Sigmoid colon (tissue), 6 donors: ENCODE measurements at regions not wholly inside any gene's neighbourhood (a gene's known extent, or its start where the extent isn't known, plus 50 kb on each side); places are given as distances from the start of the nearest gene placed in this dataset.

Source experiments
- DNase-seq: peaks from one replicate; pipeline ENCODE4 v3.0.0-alpha.2; 2019
- H3K27ac ChIP-seq, 4 donors: fragments of 200-600 bp; sonication (generic); one replicate each; pipeline ENCODE4 v1.5.1; 2016 to 2019; ENCODE audit warnings: mild to moderate bottlenecking in 1 of 4
- H3K27me3 ChIP-seq, 3 donors: fragments of 200-600 bp; sonication (generic); one replicate each; pipeline ENCODE4 v1.5.1; 2019; ENCODE audit warnings: mild to moderate bottlenecking in 1 of 3
- H3K36me3 ChIP-seq, 4 donors: fragments of 200-600 bp; sonication (generic); one replicate each; pipeline ENCODE4 v1.5.1; 2016 to 2019
- H3K4me1 ChIP-seq, 4 donors: fragments of 200-600 bp; sonication (generic); one replicate each; pipeline ENCODE4 v1.5.1; 2017 to 2019
- H3K4me3 ChIP-seq, 4 donors: fragments of 200-600 bp; sonication (generic); one replicate each; pipeline ENCODE4 v1.5.1; 2017 to 2019; ENCODE audit warnings: mild to moderate bottlenecking in 2 of 4, moderate library complexity in 1 of 4
- H3K9me3 ChIP-seq, 4 donors: fragments of 200-600 bp in 3 of 4; sonication (generic) in 3 of 4; one replicate each; pipeline versions ENCODE4 v1.5.1 to v1.6.1; 2013 to 2019
- EP300 ChIP-seq, 4 donors: sonication (generic); formaldehyde crosslinking; IDR thresholded peaks; one replicate each; pipeline ENCODE4 v1.6.1; 2017; ENCODE audit warnings: antibody characterized with exemption in 4 of 4
- POLR2A ChIP-seq, 2 donors: fragments of 450-650 bp; IDR thresholded peaks; one replicate each; pipeline ENCODE4 v1.6.1; 2016; ENCODE audit warnings: antibody characterized with exemption in 2 of 2, mild to moderate bottlenecking in 2 of 2, moderate library complexity in 2 of 2
- POLR2AphosphoS5 ChIP-seq, 4 donors: sonication (generic); formaldehyde crosslinking; IDR thresholded peaks; one replicate each; pipeline ENCODE4 v1.6.1; 2017; ENCODE audit warnings: antibody characterized with exemption in 4 of 4
- WGBS, 2 donors: extraction: QIAGEN DNeasy Blood & Tissue Kit; methylation state at CpG; one replicate each; pipeline ENCODE4 v1.1.7; 2013; 5-methylcytosine and 5-hydroxymethylcytosine counted together
- intact Hi-C: fragments of 100-400 bp; cut with DNase I; formaldehyde crosslinking; loops from one replicate; pipeline ENCODE4 v1.15.1; 2023
- TF ChIP-seq, protein P1 (sequence below), 4 experiments: fragments of 450-650 bp in 3 of 4; fragments of 200-600 bp in 1 of 4; IDR thresholded peaks; one replicate each; pipeline ENCODE4 v1.5.1; 2016 to 2019; ENCODE audit warnings: antibody characterized with exemption in 4 of 4, mild to moderate bottlenecking in 3 of 4, moderate library complexity in 2 of 4
- donor health status: healthy with polysubstance abuse.
- donor health status: healthy.

DNA sequence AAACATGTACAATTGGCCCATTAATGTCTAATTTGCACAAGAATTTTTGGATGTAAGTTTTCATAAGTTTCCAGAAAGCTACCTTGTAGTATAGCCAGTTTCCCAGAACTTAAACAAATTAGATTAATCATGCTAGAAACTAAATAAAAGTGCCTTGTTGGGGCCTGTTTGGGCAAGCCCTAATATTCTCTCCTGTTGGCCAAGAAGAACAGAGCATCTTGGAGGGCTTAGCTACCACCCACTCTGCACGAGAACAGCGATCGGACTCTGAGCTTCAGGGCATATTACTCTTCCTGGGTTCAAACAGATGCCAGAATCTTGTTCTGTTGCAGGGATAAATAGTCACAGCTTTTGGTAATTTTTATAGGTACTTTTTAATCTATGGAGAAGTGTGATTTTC is 88.2 kb downstream of the GAS1 start:
- H3K4me3 ChIP-seq = no peak overlapping the region
- no peaks in the 10 kb centered on the region for H3K36me3 ChIP-seq
- H3K9me3 ChIP-seq = no peaks in the 10 kb centered on the region
- H3K4me1 ChIP-seq = no peaks in the 10 kb centered on the region
- no peak overlapping the region for H3K27ac ChIP-seq
- WGBS, 2 donors = 91 to 93% methylated on average over 3 of the region's 3 CpGs
- TF ChIP-seq, protein P1, sequence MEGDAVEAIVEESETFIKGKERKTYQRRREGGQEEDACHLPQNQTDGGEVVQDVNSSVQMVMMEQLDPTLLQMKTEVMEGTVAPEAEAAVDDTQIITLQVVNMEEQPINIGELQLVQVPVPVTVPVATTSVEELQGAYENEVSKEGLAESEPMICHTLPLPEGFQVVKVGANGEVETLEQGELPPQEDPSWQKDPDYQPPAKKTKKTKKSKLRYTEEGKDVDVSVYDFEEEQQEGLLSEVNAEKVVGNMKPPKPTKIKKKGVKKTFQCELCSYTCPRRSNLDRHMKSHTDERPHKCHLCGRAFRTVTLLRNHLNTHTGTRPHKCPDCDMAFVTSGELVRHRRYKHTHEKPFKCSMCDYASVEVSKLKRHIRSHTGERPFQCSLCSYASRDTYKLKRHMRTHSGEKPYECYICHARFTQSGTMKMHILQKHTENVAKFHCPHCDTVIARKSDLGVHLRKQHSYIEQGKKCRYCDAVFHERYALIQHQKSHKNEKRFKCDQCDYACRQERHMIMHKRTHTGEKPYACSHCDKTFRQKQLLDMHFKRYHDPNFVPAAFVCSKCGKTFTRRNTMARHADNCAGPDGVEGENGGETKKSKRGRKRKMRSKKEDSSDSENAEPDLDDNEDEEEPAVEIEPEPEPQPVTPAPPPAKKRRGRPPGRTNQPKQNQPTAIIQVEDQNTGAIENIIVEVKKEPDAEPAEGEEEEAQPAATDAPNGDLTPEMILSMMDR (IDR thresholded peaks at IDR 0.05) = no peak
- TF ChIP-seq EP300 (IDR thresholded peaks at IDR 0.05) (no peak), POLR2A (IDR thresholded peaks at IDR 0.05) (no peak), POLR2AphosphoS5 (IDR thresholded peaks at IDR 0.05) (no peak)
- no peaks in the 10 kb centered on the region for H3K27me3 ChIP-seq
- intact Hi-C loops = no loop called here
- no peak for DNase-seq

- Histone ChIP-seq H3K4me3 (no peak overlapping the region), H3K36me3 (no peaks in the 10 kb centered on the region), H3K27ac (no peak overlapping the region), H3K9me3 (no peaks in the 10 kb centered on the region), H3K4me1 (no peaks in the 10 kb centered on the region), H3K27me3 (no peaks in the 10 kb centered on the region)
- TF ChIP-seq, protein P1 (IDR thresholded peaks at IDR 0.05) = no peak
- no peak for TF ChIP-seq POLR2A (IDR thresholded peaks at IDR 0.05)
- TF ChIP-seq EP300 (IDR thresholded peaks at IDR 0.05) = no peak
- no peak for TF ChIP-seq POLR2AphosphoS5 (IDR thresholded peaks at IDR 0.05)
- 64 to 80% methylated on average over 1 of the region's 1 CpG for WGBS, 2 donors
- no peak for DNase-seq
- intact Hi-C loops = no loop called here
Measured at GRCh38 chr9:86858009-86858408, 89.3 kb downstream of the GAS1 start.

DNA sequence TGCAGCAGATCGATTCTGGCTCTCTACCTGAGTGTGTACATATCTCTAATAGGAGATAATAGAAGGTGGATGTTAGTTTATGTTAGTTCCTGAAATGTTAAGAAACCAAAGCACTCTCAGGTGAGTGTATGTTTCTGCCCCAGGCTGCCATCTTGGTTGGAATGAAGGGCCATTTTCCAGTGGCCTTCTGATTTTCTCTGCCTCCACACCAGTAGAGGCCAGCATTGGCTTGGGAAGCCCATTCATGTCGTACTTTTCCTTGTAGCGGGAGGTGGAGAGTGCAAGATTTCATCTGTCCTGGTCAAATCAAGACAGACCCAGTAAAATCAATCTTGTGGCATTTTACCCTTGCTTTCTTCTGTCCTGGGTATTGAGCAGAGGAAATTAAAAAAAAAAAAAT is 91.0 kb downstream of the GAS1 start:
- no peaks in the 10 kb centered on the region for H3K27me3 ChIP-seq
- H3K36me3 ChIP-seq = no peaks in the 10 kb centered on the region
- no peaks in the 10 kb centered on the region for H3K9me3 ChIP-seq
- H3K4me3 ChIP-seq = no peak overlapping the region
- no peak for DNase-seq
- 83 to 86% methylated on average over 3 of the region's 3 CpGs for WGBS, 2 donors
- intact Hi-C loops = no loop called here
- H3K4me1 ChIP-seq = no peaks in the 10 kb centered on the region
- TF ChIP-seq POLR2AphosphoS5 (IDR thresholded peaks at IDR 0.05) (no peak), EP300 (IDR thresholded peaks at IDR 0.05) (no peak), POLR2A (IDR thresholded peaks at IDR 0.05) (no peak)
- TF ChIP-seq, protein P1 (IDR thresholded peaks at IDR 0.05) = no peak
- no peak overlapping the region for H3K27ac ChIP-seq

DNA sequence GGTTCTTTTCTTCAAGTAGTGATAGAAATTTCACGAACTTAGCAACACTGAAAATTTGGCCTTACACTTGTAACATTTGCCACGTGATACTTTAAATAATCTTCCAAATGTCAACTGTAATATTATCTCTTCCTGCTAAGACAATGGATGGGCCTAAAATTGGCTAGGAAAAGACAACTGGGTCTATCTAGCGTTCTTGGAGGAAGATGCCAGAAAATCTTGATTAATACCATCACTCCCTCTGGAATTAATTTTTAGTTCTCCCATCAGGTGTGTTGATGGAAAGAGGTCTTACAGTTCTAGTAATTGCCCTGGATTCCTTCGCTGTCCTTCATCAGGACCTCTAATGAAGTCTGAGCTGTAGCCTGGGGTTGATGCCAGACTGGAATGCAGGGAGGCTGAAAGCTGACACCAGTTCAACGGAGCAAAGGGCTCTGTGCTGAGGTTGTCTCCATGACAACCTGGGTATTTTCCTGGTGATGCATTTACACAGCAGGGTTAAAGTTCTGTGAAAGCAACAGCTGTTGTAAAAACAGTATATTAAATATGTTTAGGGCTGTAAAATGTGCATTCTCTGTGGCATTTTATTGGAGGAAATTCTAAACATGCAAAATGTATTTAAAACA is 92.3 kb downstream of the GAS1 start:
- TF ChIP-seq POLR2A (IDR thresholded peaks at IDR 0.05) = no peak
- TF ChIP-seq, protein P1 (IDR thresholded peaks at IDR 0.05) = no peak
- no peak for TF ChIP-seq POLR2AphosphoS5 (IDR thresholded peaks at IDR 0.05)
- no peak for TF ChIP-seq EP300 (IDR thresholded peaks at IDR 0.05)
- 17 to 38% methylated on average over 5 of the region's 5 CpGs for WGBS, 2 donors
- no peaks in the 10 kb centered on the region for H3K36me3 ChIP-seq
- no peak overlapping the region for H3K27ac ChIP-seq
- intact Hi-C loops = no loop called here
- no peak for DNase-seq
- no peaks in the 10 kb centered on the region for H3K9me3 ChIP-seq
- H3K4me3 ChIP-seq = no peak overlapping the region
- H3K27me3 ChIP-seq = no peaks in the 10 kb centered on the region
- no peaks in the 10 kb centered on the region for H3K4me1 ChIP-seq

GRCh38 chr9:86846656-86847055 is 100.7 kb downstream of the GAS1 start:
- Histone ChIP-seq H3K9me3 (no peaks in the 10 kb centered on the region), H3K36me3 (no peaks in the 10 kb centered on the region), H3K27me3 (no peaks in the 10 kb centered on the region), H3K4me3 (no peak overlapping the region), H3K4me1 (peaks cover 0 to 3% (median 0%) of the 10 kb centered on the region in 4 donors), H3K27ac (no peak overlapping the region)
- DNase-seq = no peak
- intact Hi-C loops = no loop called here
- 76 to 82% methylated on average over 5 of the region's 5 CpGs for WGBS, 2 donors
- TF ChIP-seq POLR2AphosphoS5 (IDR thresholded peaks at IDR 0.05) (no peak), POLR2A (IDR thresholded peaks at IDR 0.05) (no peak), EP300 (IDR thresholded peaks at IDR 0.05) (no peak)
- TF ChIP-seq, protein P1 (IDR thresholded peaks at IDR 0.05) = no peak
